HEK293 (cell line): ENCODE measurements at regions not wholly inside any gene's neighbourhood (a gene's known extent, or its start where the extent isn't known, plus 50 kb on each side); places are given as distances from the start of the nearest gene placed in this dataset.

Experiments used
- CTCF ChIA-PET: fragments of 350-600 bp; formaldehyde crosslinking; extraction: SDS; loops from one replicate; lab custom pipeline; 2021; ENCODE audit warnings: antibody characterized with exemption; lab: Yijun Ruan, JAX
- POLR2A ChIA-PET: fragments of 300-600 bp; formaldehyde crosslinking; extraction: SDS; loops from one replicate; lab custom pipeline; 2020; ENCODE audit warnings: antibody characterized with exemption, inconsistent platforms; lab: Yijun Ruan, JAX
- H3K27ac ChIP-seq: fragments of 200-500 bp; sonication (Bioruptor generic); 2 replicates; pipeline ENCODE4 v1.5.1; 2014; ENCODE audit warnings: low read depth, low read length, control low read depth, inconsistent platforms; ENCODE audit errors: extremely low read depth
- H3K36me3 ChIP-seq, 2 experiments: fragments of 200-500 bp in 1 of 2; sonication (Bioruptor generic) in 1 of 2; 1 replicate in 1 of 2; 2 replicates in 1 of 2; pipeline ENCODE4 v1.5.1; 2014 to 2017; ENCODE audit warnings: inconsistent platforms in 2 of 2, low read length in 2 of 2; ENCODE audit not compliant: control insufficient read depth in 2 of 2, insufficient read depth in 1 of 2
- H3K4me1 ChIP-seq: fragments of 200-500 bp; sonication (Bioruptor generic); 2 replicates; pipeline ENCODE4 v1.5.1; 2014; ENCODE audit warnings: mild to moderate bottlenecking, low read length, inconsistent platforms; ENCODE audit not compliant: control insufficient read depth, insufficient read depth
- H3K4me3 ChIP-seq: 2 replicates; pipeline ENCODE4 v1.5.1; 2011; ENCODE audit warnings: low read depth, mild to moderate bottlenecking, control low read depth, low read length, moderate library complexity
- H3K9me3 ChIP-seq: fragments of 200-500 bp; sonication (Bioruptor generic); 2 replicates; pipeline ENCODE4 v1.5.1; 2014; ENCODE audit warnings: low read depth, low read length, inconsistent platforms; ENCODE audit not compliant: control insufficient read depth, insufficient read depth
- ATF2 ChIP-seq: fragments of 450-650 bp; formaldehyde crosslinking; IDR thresholded peaks from 2 replicates; pipeline ENCODE4 v1.5.1; 2016; ENCODE audit warnings: missing biosample characterization, missing genetic modification characterization, low read depth
- INSM2 ChIP-seq: fragments of 450-650 bp; formaldehyde crosslinking; IDR thresholded peaks from 2 replicates; pipeline ENCODE4 v1.5.1; 2016; ENCODE audit warnings: missing biosample characterization, missing genetic modification characterization
- MZF1 ChIP-seq: fragments of 450-650 bp; formaldehyde crosslinking; IDR thresholded peaks from 2 replicates; pipeline ENCODE4 v1.5.1; 2017; ENCODE audit warnings: missing biosample characterization, missing genetic modification characterization, borderline replicate concordance
- PRDM10 ChIP-seq: fragments of 450-650 bp; formaldehyde crosslinking; IDR thresholded peaks from 2 replicates; pipeline ENCODE4 v1.5.1; 2016; ENCODE audit warnings: missing biosample characterization, missing genetic modification characterization
- SCRT2 ChIP-seq: fragments of 450-650 bp; formaldehyde crosslinking; IDR thresholded peaks from 2 replicates; pipeline ENCODE4 v1.5.1; 2016; ENCODE audit warnings: missing biosample characterization, missing genetic modification characterization
- SETDB1 ChIP-seq: IDR thresholded peaks from one replicate; pipeline ENCODE4 v1.6.1; 2017; ENCODE audit warnings: mild to moderate bottlenecking, low read length, moderate library complexity, mixed read lengths; ENCODE audit not compliant: insufficient read length
- ZBTB17 ChIP-seq: fragments of 450-650 bp; formaldehyde crosslinking; IDR thresholded peaks from 2 replicates; pipeline ENCODE4 v1.5.1; 2016; ENCODE audit warnings: missing biosample characterization, missing genetic modification characterization
- ZBTB44 ChIP-seq: fragments of 450-650 bp; IDR thresholded peaks from 2 replicates; pipeline ENCODE4 v1.5.1; 2018; ENCODE audit warnings: missing biosample characterization, mild to moderate bottlenecking, missing genetic modification characterization
- ZFP41 ChIP-seq: fragments of 450-650 bp; formaldehyde crosslinking; IDR thresholded peaks from 2 replicates; pipeline ENCODE4 v1.5.1; 2016; ENCODE audit warnings: missing biosample characterization, missing genetic modification characterization, borderline replicate concordance
- ZNF132 ChIP-seq: fragments of 450-650 bp; formaldehyde crosslinking; IDR thresholded peaks from 2 replicates; pipeline ENCODE4 v1.5.1; 2017; ENCODE audit warnings: missing biosample characterization, missing genetic modification characterization, borderline replicate concordance
- ZNF2 ChIP-seq: fragments of 450-650 bp; formaldehyde crosslinking; IDR thresholded peaks from 2 replicates; pipeline ENCODE4 v1.5.1; 2016; ENCODE audit warnings: missing biosample characterization, missing genetic modification characterization
- ZNF514 ChIP-seq: fragments of 450-650 bp; formaldehyde crosslinking; IDR thresholded peaks from 2 replicates; pipeline ENCODE4 v1.5.1; 2016; ENCODE audit warnings: missing biosample characterization, missing genetic modification characterization
- ZNF558 ChIP-seq: fragments of 450-650 bp; formaldehyde crosslinking; IDR thresholded peaks from 2 replicates; pipeline ENCODE4 v1.5.1; 2016; ENCODE audit warnings: missing biosample characterization, missing genetic modification characterization
- ZNF654 ChIP-seq: fragments of 450-650 bp; formaldehyde crosslinking; IDR thresholded peaks from 2 replicates; pipeline ENCODE4 v1.5.1; 2016; ENCODE audit warnings: low read depth, missing biosample characterization, missing genetic modification characterization
- ZSCAN16 ChIP-seq: fragments of 450-650 bp; formaldehyde crosslinking; IDR thresholded peaks from 2 replicates; pipeline ENCODE4 v1.5.1; 2016; ENCODE audit warnings: missing biosample characterization, missing genetic modification characterization

GRCh38 chr1:82395440-82395839 is 594.7 kb downstream of the ADGRL2 start:
- ChIA-PET CTCF (interaction anchor here (0.5 kb wide), 1 partner anchor 9 kb away, joined by 3 read pairs; no protein-coding TSS in a partner anchor), POLR2A (no interaction called here)
- Histone ChIP-seq H3K27ac (no peak overlapping the region), H3K36me3 (no peaks in the 10 kb centered on the region), H3K9me3 (no peaks in the 10 kb centered on the region), H3K4me3 (no peak overlapping the region), H3K4me1 (no peaks in the 10 kb centered on the region)
- TF ChIP-seq ZNF132 (tag by site-specific recombination) (no peak), ZFP41 (tag by site-specific recombination) (no peak), ZNF558 (tag by site-specific recombination) (no peak), INSM2 (tag by site-specific recombination) (no peak)

- ChIA-PET CTCF (no interaction called here), POLR2A (no interaction called here)
- Histone ChIP-seq H3K36me3 (no peaks in the 10 kb centered on the region), H3K4me3 (no peak overlapping the region), H3K27ac (no peak overlapping the region), H3K9me3 (no peaks in the 10 kb centered on the region), H3K4me1 (no peaks in the 10 kb centered on the region)
- TF ChIP-seq ZBTB44 (tag by site-specific recombination) = no peak
These were observed 592.2 kb downstream of the ADGRL2 start for GRCh38 chr1:82392946-82393345.

GRCh38 chr1:82392513-82392912 is 591.8 kb downstream of the ADGRL2 start:
- ChIA-PET POLR2A (no interaction called here), CTCF (no interaction called here)
- TF ChIP-seq MZF1 (tag by site-specific recombination) (no peak), ATF2 (tag by site-specific recombination) (0 out of 2 replicates have a peak, but pooled peaks have one; percentile 42)

GRCh38 chr1:82391712-82392111 is 591.0 kb downstream of the ADGRL2 start:
- TF ChIP-seq SETDB1 = no peak
- no peak for TF ChIP-seq ZNF514
- TF ChIP-seq ZNF2 = no peak
- no peak for TF ChIP-seq SCRT2 (tag by site-specific recombination)
- TF ChIP-seq ZNF654 (tag by site-specific recombination) = no peak
- TF ChIP-seq ZBTB17 (tag by site-specific recombination) = no peak
- no peak for TF ChIP-seq ZSCAN16 (tag by site-specific recombination)
- TF ChIP-seq PRDM10 (tag by site-specific recombination) = no peak
- TF ChIP-seq, all 188 proteins: peak for 0
- ChIA-PET POLR2A (no interaction called here), CTCF (no interaction called here)
- peaks cover 4% of the 10 kb centered on the region; the same call in 1 of the 2 replicates for H3K4me1 ChIP-seq
- H3K9me3 ChIP-seq = no peaks in the 10 kb centered on the region
- H3K27ac ChIP-seq = no peak overlapping the region
- no peaks in the 10 kb centered on the region for H3K36me3 ChIP-seq
- no peak overlapping the region for H3K4me3 ChIP-seq

More at GRCh38 chr1:82392513-82392912, 591.8 kb downstream of the ADGRL2 start:
- H3K9me3 ChIP-seq = no peaks in the 10 kb centered on the region
- no peaks in the 10 kb centered on the region for H3K36me3 ChIP-seq
- H3K4me1 ChIP-seq = no peaks in the 10 kb centered on the region
- no peak overlapping the region for H3K27ac ChIP-seq
- no peak overlapping the region for H3K4me3 ChIP-seq
